ENCODE measurements at regions not wholly inside any gene's neighbourhood (a gene's known extent, or its start where the extent isn't known, plus 50 kb on each side); places are given as distances from the start of the nearest gene placed in this dataset.

- DNase-seq: peak in 1 of 5 experiments; percentile 11
Measured at GRCh38 chr10:113326160-113327111, 226.4 kb upstream of the HABP2 start.

- no peak for DNase-seq
Measured at GRCh38 chr10:113329121-113329596, 223.7 kb upstream of the HABP2 start.

GRCh38 chr10:113331961-113332360, 220.9 kb upstream of the HABP2 start:
- no peak for DNase-seq

GRCh38 chr10:113333313-113333712, 219.5 kb upstream of the HABP2 start:
- DNase-seq: no peak

DNA sequence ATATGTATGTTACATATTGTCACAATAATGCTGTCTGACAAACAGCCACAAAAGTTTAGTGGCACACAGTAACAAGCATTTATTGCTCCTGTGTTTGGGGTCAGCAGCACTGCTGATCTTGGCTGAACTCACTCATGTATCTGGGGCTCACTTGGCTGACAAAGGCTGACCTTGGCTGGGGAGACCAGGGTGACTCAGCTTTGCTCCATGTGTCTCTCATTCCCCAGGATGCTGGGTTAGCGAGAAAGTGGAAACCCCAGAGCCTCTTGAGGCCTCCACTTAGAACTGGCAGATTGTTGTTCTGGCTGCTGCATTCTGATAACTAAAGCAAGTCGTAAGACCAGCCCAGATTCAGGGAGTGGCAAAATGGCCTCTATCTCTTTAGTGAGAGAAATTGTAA, 217.3 kb upstream of the HABP2 start:
- DNase-seq: no peak

GRCh38 chr10:113336549-113337130, 216.2 kb upstream of the HABP2 start:
- no peak for DNase-seq

- no peak for DNase-seq
Measured at GRCh38 chr10:113337142-113337541, 215.7 kb upstream of the HABP2 start.

DNA sequence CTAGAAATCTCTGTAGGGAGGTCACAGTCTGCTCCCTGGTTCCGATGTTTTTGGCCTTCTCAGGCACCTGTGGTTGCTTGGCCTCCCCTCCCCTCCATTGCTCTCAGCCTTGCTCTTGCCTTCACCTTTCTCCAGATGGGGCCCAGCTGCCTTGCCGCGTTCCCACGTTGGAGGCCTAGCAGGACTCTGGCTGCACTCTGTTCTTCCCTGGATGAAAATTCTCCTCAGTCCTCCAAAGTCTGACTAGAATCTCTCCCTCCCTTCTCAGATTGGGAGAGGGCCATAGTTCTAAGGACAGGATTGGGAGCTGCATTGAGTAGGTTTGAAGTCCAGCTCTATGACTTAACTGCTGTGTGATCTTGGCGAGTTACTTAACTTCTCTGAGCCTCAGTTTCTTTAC, 213.7 kb upstream of the HABP2 start:
- no peak for DNase-seq

- no peak for DNase-seq
Measured at GRCh38 chr10:113340282-113340681, 212.6 kb upstream of the HABP2 start.

GRCh38 chr10:113341138-113341537, 211.7 kb upstream of the HABP2 start:
- no peak for DNase-seq

- no peak for DNase-seq
Measured at GRCh38 chr10:113345826-113346624, 206.8 kb upstream of the HABP2 start.

- no peak for DNase-seq
Measured at GRCh38 chr10:113347508-113347907, 205.3 kb upstream of the HABP2 start.

DNA sequence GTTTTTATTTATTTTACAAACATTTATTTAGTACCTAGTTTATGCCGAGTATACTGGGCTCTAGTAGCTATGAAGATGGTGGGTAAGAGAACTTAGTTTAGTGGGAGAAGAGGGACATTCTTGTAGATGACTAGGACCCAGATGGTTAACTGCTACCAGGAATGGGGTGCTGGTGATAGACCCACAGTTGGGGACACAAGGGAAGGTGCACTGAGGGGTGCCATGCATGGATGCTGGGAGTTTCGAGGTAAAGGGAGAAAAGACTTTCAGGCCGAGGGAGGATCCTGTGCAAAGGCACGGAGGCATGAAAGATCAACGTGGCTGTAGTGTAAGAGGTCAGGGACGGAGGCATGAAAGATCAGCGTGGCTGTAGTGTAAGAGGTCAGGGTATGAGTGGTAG, 204.2 kb upstream of the HABP2 start:
- DNase-seq: no peak

GRCh38 chr10:113350311-113351040, 202.4 kb upstream of the HABP2 start:
- DNase-seq: no peak

DNA sequence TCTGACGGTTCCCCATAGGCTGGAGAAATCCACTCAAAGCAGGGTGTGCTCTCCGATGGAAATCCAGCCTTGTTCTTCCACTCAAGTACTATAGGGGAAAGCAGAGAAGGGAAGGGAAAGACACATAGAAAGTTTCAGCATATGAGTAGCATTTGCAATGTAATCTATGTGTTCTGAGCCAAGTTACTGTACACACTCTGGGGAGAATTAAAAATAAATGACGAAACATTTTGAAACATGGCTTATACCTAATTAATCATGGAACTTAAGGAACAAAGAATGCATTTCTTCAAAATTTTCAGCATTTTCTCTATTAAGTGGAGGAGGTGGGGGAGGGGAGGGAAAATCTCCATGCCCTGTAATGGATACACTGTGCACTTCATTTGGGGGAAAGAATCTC, 198.1 kb upstream of the HABP2 start:
- no peak for DNase-seq

GRCh38 chr10:113356794-113357680, 195.8 kb upstream of the HABP2 start:
- DNase-seq: no peak

GRCh38 chr10:113357681-113358300, 195.1 kb upstream of the HABP2 start:
- no peak for DNase-seq

DNA sequence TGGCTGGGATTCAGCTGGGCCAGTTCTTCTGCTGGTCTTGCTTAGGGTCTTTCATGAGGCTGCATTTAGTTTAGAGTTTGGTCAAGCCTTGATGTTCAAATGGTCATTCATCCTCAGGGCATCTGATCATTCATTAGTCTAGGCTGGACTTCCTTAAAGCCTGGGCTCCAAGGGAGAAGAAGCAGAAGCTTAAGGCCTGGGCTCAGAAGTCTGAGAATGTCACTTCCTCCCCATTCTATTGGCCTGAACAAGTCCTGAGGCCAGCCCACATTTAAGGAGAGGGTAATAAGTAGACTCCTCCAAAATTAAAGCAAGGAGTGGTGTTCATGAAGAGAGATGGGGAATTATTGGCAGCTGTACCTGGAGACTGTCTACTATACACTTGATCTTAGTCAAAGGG, 193.2 kb upstream of the HABP2 start:
- DNase-seq: no peak

DNA sequence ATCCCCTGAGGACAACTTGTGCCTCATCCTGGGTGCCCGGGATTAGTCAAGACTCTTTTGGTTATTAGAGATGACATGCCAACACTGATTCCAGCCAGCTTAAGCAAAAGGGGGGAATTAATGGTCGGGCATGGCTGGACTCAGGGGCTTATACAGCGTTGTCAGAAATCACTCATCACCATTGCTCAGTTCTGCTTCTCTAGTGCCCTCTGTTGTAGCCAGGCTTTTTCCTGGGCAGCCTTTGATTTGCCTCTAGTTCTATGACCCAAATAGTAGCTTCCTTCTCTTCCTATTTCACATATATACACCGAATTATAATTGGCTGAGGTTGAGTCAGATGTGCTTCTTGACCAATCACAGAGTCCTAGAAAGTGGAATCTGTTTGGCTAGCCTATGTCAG, 192.0 kb upstream of the HABP2 start:
- no peak for DNase-seq

GRCh38 chr10:113362645-113363091, 190.2 kb upstream of the HABP2 start:
- DNase-seq: no peak

DNA sequence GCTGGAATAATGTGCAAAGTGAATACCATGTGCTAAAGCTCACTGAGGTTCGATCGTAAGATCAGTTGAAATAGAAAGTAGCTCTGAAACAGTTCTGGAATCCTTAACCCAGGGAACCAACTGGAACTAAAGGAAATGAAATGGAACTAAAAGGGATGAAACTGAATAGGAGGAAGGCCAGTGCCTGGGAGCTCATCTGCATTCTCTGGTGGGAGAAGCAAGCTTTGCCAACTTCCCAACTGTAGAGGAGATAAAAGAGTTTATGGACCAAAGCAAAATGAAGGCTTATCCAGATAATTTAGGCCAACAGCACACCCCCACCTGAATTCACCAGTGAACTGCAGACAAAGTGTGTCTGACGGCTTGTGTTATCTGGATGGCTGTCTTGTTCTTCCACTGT, 188.6 kb upstream of the HABP2 start:
- DNase-seq: no peak
